SK-N-SH treated with all-trans-retinoic acid at 6 μM for 48 hours (cell line): ENCODE measurements at regions not wholly inside any gene's neighbourhood (a gene's known extent, or its start where the extent isn't known, plus 50 kb on each side); places are given as distances from the start of the nearest gene placed in this dataset.

Experiments used
- SNAI2 ChIP-seq: fragments of 250-450 bp; sonication (Bioruptor Pico); IDR thresholded peaks from 2 replicates; pipeline ENCODE4 v1.5.0; 2020; ENCODE audit warnings: mild to moderate bottlenecking, moderate library complexity
- TCF4 ChIP-seq: fragments of 250-450 bp; sonication (Bioruptor Pico); IDR thresholded peaks from 2 replicates; pipeline ENCODE4 v1.8.0; 2021; ENCODE audit warnings: mild to moderate bottlenecking, moderate library complexity, borderline replicate concordance
- TSHZ2 ChIP-seq: fragments of 250-450 bp; sonication (Bioruptor Pico); IDR thresholded peaks from 2 replicates; pipeline ENCODE4 v1.5.0; 2020; ENCODE audit warnings: mild to moderate bottlenecking, moderate library complexity
- ZFP3 ChIP-seq: fragments of 250-450 bp; sonication (Bioruptor Pico); IDR thresholded peaks from 2 replicates; pipeline ENCODE4 v1.5.0; 2020; ENCODE audit warnings: mild to moderate bottlenecking, moderate library complexity
- TF ChIP-seq, protein P1 (sequence below): fragments of 250-450 bp; sonication (Bioruptor Pico); IDR thresholded peaks from 2 replicates; pipeline ENCODE4 v1.5.1; 2020; ENCODE audit warnings: low read depth, mild to moderate bottlenecking, moderate library complexity

DNA sequence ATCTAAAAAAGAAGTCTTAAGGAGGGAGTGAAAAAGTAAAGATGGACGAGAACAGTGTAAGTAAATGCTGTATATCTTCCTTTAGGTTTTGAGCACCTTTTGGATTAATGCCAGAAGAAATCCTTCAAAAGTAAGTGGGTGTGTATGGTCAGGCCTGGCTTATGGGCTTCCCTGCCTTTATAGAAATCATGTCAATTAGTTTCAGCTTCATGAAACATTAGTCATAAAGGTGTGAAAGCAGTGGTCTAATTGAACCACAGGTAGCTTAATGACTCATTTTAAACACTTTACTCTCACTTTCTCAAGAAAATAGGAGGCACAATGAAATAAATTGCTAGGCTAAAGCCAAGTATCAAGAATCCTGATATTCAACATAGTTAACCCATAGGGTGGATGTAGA lies 467.4 kb upstream of the DPPA4 start:
- TF ChIP-seq, protein P1, sequence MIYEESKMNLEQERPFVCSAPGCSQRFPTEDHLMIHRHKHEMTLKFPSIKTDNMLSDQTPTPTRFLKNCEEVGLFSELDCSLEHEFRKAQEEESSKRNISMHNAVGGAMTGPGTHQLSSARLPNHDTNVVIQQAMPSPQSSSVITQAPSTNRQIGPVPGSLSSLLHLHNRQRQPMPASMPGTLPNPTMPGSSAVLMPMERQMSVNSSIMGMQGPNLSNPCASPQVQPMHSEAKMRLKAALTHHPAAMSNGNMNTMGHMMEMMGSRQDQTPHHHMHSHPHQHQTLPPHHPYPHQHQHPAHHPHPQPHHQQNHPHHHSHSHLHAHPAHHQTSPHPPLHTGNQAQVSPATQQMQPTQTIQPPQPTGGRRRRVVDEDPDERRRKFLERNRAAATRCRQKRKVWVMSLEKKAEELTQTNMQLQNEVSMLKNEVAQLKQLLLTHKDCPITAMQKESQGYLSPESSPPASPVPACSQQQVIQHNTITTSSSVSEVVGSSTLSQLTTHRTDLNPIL = no peak
- TF ChIP-seq TSHZ2 (no peak), SNAI2 (no peak), ZFP3 (CRISPR knock-in tag) (no peak), TCF4 (no peak)
